SW480 (cell line): ENCODE measurements at regions not wholly inside any gene's neighbourhood (a gene's known extent, or its start where the extent isn't known, plus 50 kb on each side); places are given as distances from the start of the nearest gene placed in this dataset.

Experiments used
- DNase-seq: peaks from one replicate; pipeline ENCODE4 v3.0.0-alpha.2; 2016; ENCODE audit warnings: low spot score

- DNase-seq: no peak
Observed at GRCh38 chr1:57633881-57634280, 210.0 kb upstream of the DAB1 start.

- DNase-seq: no peak
Observed at GRCh38 chr1:57633056-57633455, 209.2 kb upstream of the DAB1 start.

DNA sequence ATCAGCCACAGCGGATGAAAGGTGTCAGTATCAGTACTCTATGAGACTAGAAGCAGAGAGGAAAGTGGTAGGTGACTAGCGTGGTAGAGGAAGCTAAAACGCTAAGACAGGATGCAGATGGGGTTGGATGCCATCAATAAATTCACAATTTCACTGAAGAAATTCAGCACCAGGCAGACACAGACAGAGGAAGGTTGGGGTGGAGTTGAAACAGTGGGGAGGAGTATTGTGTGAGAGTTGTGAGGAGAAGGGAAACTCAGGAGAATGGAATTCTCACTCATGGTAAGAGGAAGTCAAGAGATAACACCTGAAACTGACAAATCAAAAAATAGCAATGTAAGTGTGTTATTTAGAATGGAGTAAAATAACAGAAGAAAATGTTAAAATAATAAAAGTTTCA lies 208.5 kb upstream of the DAB1 start:
- DNase-seq: no peak

DNA sequence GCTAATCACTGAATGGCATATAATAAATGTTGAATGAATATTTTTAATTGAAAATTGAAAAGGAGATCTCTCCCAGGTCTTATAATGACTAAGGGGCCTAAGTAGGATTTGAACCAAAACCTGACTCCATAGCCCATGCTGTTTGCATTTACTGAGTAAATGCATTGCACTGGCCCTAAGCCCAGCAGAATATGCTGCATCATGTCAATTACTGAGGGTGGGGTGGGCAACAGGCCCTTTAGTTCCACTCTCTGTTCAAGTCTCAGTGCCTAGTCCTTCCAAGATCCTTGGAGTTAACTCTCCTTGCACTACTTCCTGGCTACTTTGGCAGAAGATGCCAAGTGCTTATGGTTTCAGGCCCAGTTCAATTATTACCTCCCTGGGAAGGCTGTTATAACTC lies 203.8 kb upstream of the DAB1 start:
- no peak for DNase-seq

GRCh38 chr1:57623791-57624538 lies 200.1 kb upstream of the DAB1 start:
- no peak for DNase-seq

GRCh38 chr1:57623039-57623790 lies 199.4 kb upstream of the DAB1 start:
- peak; percentile 85 for DNase-seq

DNA sequence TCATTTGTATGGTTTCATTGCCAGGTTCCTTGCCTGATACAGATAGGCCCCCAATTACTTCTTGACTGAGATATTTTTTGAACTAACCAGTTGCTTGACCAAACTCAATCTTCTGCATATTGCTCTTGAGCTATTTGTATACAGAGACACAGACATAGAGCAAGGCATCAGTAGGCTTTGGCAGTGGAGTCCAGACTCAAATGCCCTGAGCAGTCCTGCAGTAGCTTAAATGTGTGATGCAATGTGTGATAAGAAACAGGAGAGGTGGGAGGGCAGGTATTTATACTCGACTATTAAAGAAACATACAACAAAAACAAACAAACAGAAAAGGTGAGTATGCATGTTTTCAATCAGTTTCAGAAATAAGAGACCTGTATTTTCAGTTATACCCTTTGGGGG lies 197.9 kb upstream of the DAB1 start:
- DNase-seq: no peak

DNA sequence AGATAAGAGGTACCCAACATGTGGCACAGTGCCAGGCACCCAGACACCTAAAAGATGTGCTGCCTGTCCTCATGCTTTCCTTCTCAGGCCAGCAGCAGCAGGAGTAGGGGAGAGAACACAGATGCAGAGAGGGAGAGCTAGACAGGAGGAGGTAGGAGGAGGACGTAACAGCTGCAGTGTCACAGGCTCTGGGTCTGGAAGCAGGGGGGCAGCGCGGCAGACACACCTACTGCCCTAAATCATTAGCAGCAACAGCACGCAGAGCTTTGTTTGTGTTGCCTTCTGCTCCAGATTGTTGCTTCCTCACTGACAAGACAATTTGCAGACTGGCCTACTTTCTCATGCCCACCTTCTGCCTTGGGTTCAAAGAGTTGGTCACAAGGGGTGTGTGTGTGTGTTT lies 196.7 kb upstream of the DAB1 start:
- no peak for DNase-seq

GRCh38 chr1:57616921-57617320 lies 193.1 kb upstream of the DAB1 start:
- DNase-seq: no peak

- DNase-seq: no peak
Observed at GRCh38 chr1:57615956-57616355, 192.1 kb upstream of the DAB1 start.

GRCh38 chr1:57612833-57613232 lies 189.0 kb upstream of the DAB1 start:
- no peak for DNase-seq

- DNase-seq: no peak
Observed at GRCh38 chr1:57605933-57606332, 182.1 kb upstream of the DAB1 start.

DNA sequence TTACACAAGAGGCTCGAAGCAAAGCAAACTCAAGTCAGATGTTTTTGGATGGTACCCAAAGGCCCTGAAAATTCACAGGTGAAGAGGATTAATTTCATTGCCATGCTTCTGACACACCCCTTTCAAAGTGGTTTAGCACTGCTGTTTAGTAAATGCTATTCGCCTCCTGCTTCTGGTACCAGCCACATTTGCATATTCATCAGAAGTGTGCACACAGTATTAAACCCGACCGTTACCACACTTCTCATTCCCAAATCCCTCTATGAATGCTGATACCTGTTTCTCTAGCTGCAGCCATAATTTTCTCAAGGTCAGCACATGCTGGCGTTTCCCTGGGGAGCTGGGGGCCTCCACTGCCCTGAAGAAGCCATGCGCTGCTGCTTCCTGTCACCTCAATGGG lies 179.8 kb upstream of the DAB1 start:
- DNase-seq: no peak

- no peak for DNase-seq
Observed at GRCh38 chr1:57600424-57600823, 176.6 kb upstream of the DAB1 start.

- DNase-seq: no peak
Observed at GRCh38 chr1:57599236-57599994, 175.6 kb upstream of the DAB1 start.

DNA sequence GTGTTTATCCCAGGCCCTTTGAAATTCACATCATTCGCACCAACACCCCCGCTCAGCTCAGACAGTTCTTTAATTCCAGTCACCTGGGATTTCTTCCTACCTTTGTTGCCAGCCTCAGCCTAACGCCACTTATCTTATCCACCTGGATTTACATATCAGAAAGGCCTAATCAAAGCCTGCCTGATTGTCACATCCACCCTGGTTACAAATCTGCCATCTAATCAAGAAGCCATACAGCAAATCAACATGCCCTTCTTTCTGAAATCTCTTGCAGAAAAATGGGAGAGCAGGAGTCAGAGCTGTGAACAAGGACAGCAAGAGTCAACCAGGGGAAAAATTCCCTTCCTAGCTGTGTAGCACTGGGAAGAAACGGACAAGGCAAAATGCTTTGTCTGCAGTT lies 173.2 kb upstream of the DAB1 start:
- no peak for DNase-seq

GRCh38 chr1:57594002-57594401 lies 170.1 kb upstream of the DAB1 start:
- no peak for DNase-seq

DNA sequence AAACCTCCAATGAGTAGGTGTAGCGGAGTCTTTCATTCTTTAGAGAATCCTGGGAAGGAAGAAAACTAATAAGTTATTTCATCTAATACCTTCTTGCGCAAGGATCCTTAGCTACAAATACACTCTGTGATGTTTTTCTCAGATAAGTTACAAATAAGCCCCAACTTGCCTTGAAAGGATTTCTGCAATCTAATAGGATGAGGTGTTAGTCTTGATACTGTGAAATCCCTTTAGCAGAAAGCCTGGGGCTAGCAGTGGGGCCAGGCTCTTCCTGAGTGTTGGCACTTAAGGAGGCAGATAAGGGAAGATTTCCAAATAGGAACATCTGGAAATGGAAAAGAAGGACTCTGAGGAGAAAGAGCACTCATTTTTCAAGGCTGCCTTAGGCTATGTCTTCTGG lies 168.0 kb upstream of the DAB1 start:
- no peak for DNase-seq

- DNase-seq: peak; percentile 6
Observed at GRCh38 chr1:57590978-57591377, 167.1 kb upstream of the DAB1 start.

- DNase-seq: no peak
Observed at GRCh38 chr1:57586842-57587241, 163.0 kb upstream of the DAB1 start.

DNA sequence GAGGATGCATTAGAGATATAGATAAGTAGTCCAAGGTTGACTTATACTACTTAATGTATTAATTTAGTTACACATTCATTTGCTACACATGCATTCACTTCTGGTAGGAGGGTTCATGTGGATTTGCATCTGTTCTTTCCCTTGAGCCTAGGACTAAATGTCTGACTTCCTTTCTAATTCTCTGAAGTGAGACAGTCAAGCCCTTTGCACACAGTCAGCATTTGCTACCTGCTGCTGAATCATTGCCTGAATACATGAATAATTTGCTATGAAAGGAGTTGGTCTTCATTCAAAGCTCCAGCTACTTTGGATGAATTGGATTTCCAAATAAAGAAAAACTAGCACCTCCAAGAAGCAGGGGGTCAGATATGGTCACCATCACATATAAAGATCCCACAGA lies 154.8 kb upstream of the DAB1 start:
- no peak for DNase-seq

GRCh38 chr1:57578099-57578498 lies 154.2 kb upstream of the DAB1 start:
- no peak for DNase-seq

DNA sequence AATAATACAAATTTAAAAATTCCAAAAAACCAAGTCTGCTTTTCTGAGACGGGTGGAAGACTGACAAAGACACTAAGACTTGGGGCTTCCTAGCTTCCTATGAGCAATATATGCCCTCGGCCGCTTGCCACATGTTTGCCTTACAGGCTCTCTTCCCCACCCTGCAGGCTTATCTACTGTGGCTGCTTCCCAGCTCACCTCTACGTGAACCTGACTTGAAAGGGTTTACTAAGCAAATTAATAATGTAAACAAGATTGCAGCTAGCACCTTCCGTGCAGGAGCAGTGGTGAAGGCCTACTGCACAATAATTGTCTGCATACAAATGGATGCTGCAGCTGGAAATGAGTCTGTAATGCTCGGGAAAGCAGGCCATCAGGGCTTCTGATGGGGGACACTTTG lies 152.9 kb upstream of the DAB1 start:
- DNase-seq: peak; percentile 42
